Panc1 (cell line): ENCODE measurements at regions not wholly inside any gene's neighbourhood (a gene's known extent, or its start where the extent isn't known, plus 50 kb on each side); places are given as distances from the start of the nearest gene placed in this dataset.
"Not testable (repeated sequence)": the region's sequence is repeated elsewhere in the genome, so short reads cannot be mapped to it uniquely, and the experiment has no call there.

Experiments used
- REST ChIP-seq, 2 experiments: IDR thresholded peaks; 2 replicates each; pipeline ENCODE4 v1.6.1; 2011 to 2012; ENCODE audit warnings: low read depth in 2 of 2, control low read depth in 1 of 2, low read length in 1 of 2, mild to moderate bottlenecking in 1 of 2, moderate library complexity in 1 of 2; ENCODE audit not compliant: insufficient read depth in 1 of 2
- TCF7L2 ChIP-seq: IDR thresholded peaks from 2 replicates; pipeline ENCODE4 v1.6.1; 2011; ENCODE audit warnings: mild to moderate bottlenecking, low read depth, low read length, inconsistent platforms

- not testable (repeated sequence) for TF ChIP-seq REST (IDR thresholded peaks at IDR 0.05; ENCODE audit: insufficient read depth in 1 of 2, low read depth in 2 of 2, low read length in 1 of 2); TCF7L2
Measured at GRCh38 chr1:66430815-66431214, 103.1 kb upstream of the SGIP1 start.
